Spleen (tissue), 11 donors: ENCODE measurements at regions not wholly inside any gene's neighbourhood (a gene's known extent, or its start where the extent isn't known, plus 50 kb on each side); places are given as distances from the start of the nearest gene placed in this dataset.

Experiments used
- DNase-seq: peaks from one replicate; pipeline ENCODE4 v3.0.0-alpha.2; 2020
- H3K27ac ChIP-seq, 8 donors: fragments of 200-600 bp; sonication (generic) in 7 of 8; 1 replicate in 4 of 8; 2 replicates in 4 of 8; pipeline versions ENCODE4 v1.5.0 to v1.8.0; 2016 to 2021; ENCODE audit warnings: inconsistent platforms in 4 of 8, mild to moderate bottlenecking in 4 of 8, moderate library complexity in 1 of 8
- H3K27me3 ChIP-seq, 7 donors: fragments of 200-600 bp; sonication (generic) in 6 of 7; replicated peaks in 1 of 7; 1 replicate in 4 of 7; 2 replicates in 3 of 7; pipeline versions ENCODE4 v1.5.0 to v1.8.0; 2016 to 2021; ENCODE audit warnings: inconsistent platforms in 3 of 7, mild to moderate bottlenecking in 1 of 7
- H3K36me3 ChIP-seq, 6 donors: fragments of 200-600 bp; sonication (generic) in 5 of 6; 1 replicate in 4 of 6; 2 replicates in 2 of 6; pipeline versions ENCODE4 v1.5.0 to v1.8.0; 2016 to 2021; ENCODE audit warnings: inconsistent platforms in 2 of 6
- H3K4me1 ChIP-seq, 6 donors: fragments of 200-600 bp; sonication (generic) in 5 of 6; 1 replicate in 3 of 6; 2 replicates in 3 of 6; pipeline versions ENCODE4 v1.5.0 to v1.8.0; 2016 to 2021; ENCODE audit warnings: inconsistent platforms in 3 of 6
- H3K4me3 ChIP-seq, 8 donors: fragments of 200-600 bp; sonication (generic) in 7 of 8; 1 replicate in 4 of 8; 2 replicates in 4 of 8; pipeline versions ENCODE4 v1.5.0 to v1.8.0; 2016 to 2021; ENCODE audit warnings: inconsistent platforms in 4 of 8, mild to moderate bottlenecking in 4 of 8, moderate library complexity in 2 of 8
- H3K9me3 ChIP-seq, 8 donors: fragments of 200-600 bp; sonication (generic) in 7 of 8; 1 replicate in 4 of 8; 2 replicates in 4 of 8; pipeline versions ENCODE4 v1.5.0 to v1.8.0; 2016 to 2021; ENCODE audit warnings: inconsistent platforms in 4 of 8
- POLR2A ChIP-seq, 3 donors: fragments of 450-650 bp; IDR thresholded peaks; one replicate each; pipeline ENCODE4 v1.5.1; 2017; ENCODE audit warnings: antibody characterized with exemption in 3 of 3, mild to moderate bottlenecking in 1 of 3
- POLR2AphosphoS5 ChIP-seq, 3 donors: sonication (generic); formaldehyde crosslinking; IDR thresholded peaks; one replicate each; pipeline ENCODE4 v1.5.1; 2017; ENCODE audit warnings: antibody characterized with exemption in 3 of 3
- WGBS, 5 donors: extraction: QIAGEN DNeasy Blood & Tissue Kit in 3 of 5; methylation state at CpG; one replicate each; pipeline versions ENCODE4 v1.1.5 to v1.1.7; 2013 to 2018; 5-methylcytosine and 5-hydroxymethylcytosine counted together
- intact Hi-C: fragments of 100-400 bp; cut with DNase I; formaldehyde crosslinking; loops from one replicate; pipeline ENCODE4 v1.15.0; 2023; ENCODE audit warnings: low total_unique reads
- TF ChIP-seq, protein P1 (sequence below), 11 experiments: fragments of 200-600 bp in 7 of 11; fragments of 450-650 bp in 4 of 11; sonication (generic) in 4 of 11; IDR thresholded peaks in 8 of 11; conservative IDR thresholded peaks in 3 of 11; 1 replicate in 7 of 11; 2 replicates in 4 of 11; pipeline versions ENCODE4 v1.4.0 to v1.8.0; 2016 to 2021; ENCODE audit warnings: antibody characterized with exemption in 11 of 11, inconsistent platforms in 4 of 11, mild to moderate bottlenecking in 1 of 11
- donor health status: healthy with polysubstance abuse.
- donor health status: DM: no; HTN: no; CAD: no; lungs with moderate emphysema.
- donor health status: DM: no; HTN: no; CAD: no.
- donor health status: Bipolar disorder and iron deficiency.
- donor health status: healthy.
- donor health status: DM: no; HTN: no; CAD: no.
- donor health status: DM: yes; HTN: yes; CAD: no.

- no peaks in the 10 kb centered on the region for H3K36me3 ChIP-seq
- H3K27me3 ChIP-seq = peaks cover 0 to 95% (median 13%) of the 10 kb centered on the region in 7 donors
- 92 to 94% (median 92%) methylated on average over 9 to 13 of the region's 13 CpGs for WGBS, 5 donors
- H3K9me3 ChIP-seq = no peaks in the 10 kb centered on the region
- H3K4me1 ChIP-seq = peaks cover 0 to 13% (median 0%) of the 10 kb centered on the region in 6 donors
- no peak overlapping the region for H3K4me3 ChIP-seq
- peak; percentile 41 for DNase-seq
- intact Hi-C loops = no loop called here
- TF ChIP-seq POLR2A (IDR thresholded peaks at IDR 0.05) = no peak
- TF ChIP-seq, protein P1, sequence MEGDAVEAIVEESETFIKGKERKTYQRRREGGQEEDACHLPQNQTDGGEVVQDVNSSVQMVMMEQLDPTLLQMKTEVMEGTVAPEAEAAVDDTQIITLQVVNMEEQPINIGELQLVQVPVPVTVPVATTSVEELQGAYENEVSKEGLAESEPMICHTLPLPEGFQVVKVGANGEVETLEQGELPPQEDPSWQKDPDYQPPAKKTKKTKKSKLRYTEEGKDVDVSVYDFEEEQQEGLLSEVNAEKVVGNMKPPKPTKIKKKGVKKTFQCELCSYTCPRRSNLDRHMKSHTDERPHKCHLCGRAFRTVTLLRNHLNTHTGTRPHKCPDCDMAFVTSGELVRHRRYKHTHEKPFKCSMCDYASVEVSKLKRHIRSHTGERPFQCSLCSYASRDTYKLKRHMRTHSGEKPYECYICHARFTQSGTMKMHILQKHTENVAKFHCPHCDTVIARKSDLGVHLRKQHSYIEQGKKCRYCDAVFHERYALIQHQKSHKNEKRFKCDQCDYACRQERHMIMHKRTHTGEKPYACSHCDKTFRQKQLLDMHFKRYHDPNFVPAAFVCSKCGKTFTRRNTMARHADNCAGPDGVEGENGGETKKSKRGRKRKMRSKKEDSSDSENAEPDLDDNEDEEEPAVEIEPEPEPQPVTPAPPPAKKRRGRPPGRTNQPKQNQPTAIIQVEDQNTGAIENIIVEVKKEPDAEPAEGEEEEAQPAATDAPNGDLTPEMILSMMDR (IDR thresholded peaks at IDR 0.05 in 8 of 11, conservative IDR thresholded peaks at IDR 0.05 in 3 of 11) = no peak
- no peak for TF ChIP-seq POLR2AphosphoS5 (IDR thresholded peaks at IDR 0.05)
- no peak overlapping the region for H3K27ac ChIP-seq
These were observed 55.7 kb upstream of the ASAP2 start for GRCh38 chr2:9150906-9151305.

GRCh38 chr2:9150568-9150900 is 56.1 kb upstream of the ASAP2 start:
- no peaks in the 10 kb centered on the region for H3K9me3 ChIP-seq
- TF ChIP-seq, protein P1 (IDR thresholded peaks at IDR 0.05 in 8 of 11, conservative IDR thresholded peaks at IDR 0.05 in 3 of 11) = no peak
- no peak for TF ChIP-seq POLR2A (IDR thresholded peaks at IDR 0.05)
- no peak for TF ChIP-seq POLR2AphosphoS5 (IDR thresholded peaks at IDR 0.05)
- WGBS, 5 donors = 81 to 100% (median 87%) methylated on average over 1 to 7 of the region's 7 CpGs

GRCh38 chr2:9149726-9150567 is 56.7 kb upstream of the ASAP2 start:
- Histone ChIP-seq H3K27ac (no peak overlapping the region), H3K4me1 (peaks cover 0 to 13% (median 0%) of the 10 kb centered on the region in 6 donors), H3K4me3 (no peak overlapping the region), H3K9me3 (no peaks in the 10 kb centered on the region), H3K27me3 (peaks cover 0 to 95% (median 13%) of the 10 kb centered on the region in 7 donors), H3K36me3 (no peaks in the 10 kb centered on the region)
- peak; percentile 37 for DNase-seq
- 81 to 92% (median 88%) methylated on average over 19 to 20 of the region's 20 CpGs for WGBS, 5 donors
- intact Hi-C loops = no loop called here
- TF ChIP-seq, protein P1 (IDR thresholded peaks at IDR 0.05 in 8 of 11, conservative IDR thresholded peaks at IDR 0.05 in 3 of 11) = no peak
- TF ChIP-seq POLR2AphosphoS5 (IDR thresholded peaks at IDR 0.05) = no peak
- TF ChIP-seq POLR2A (IDR thresholded peaks at IDR 0.05) = no peak

More at GRCh38 chr2:9150568-9150900, 56.1 kb upstream of the ASAP2 start:
- Histone ChIP-seq H3K27ac (no peak overlapping the region), H3K4me1 (peaks cover 0 to 13% (median 0%) of the 10 kb centered on the region in 6 donors), H3K4me3 (no peak overlapping the region), H3K27me3 (peaks cover 0 to 95% (median 13%) of the 10 kb centered on the region in 7 donors), H3K36me3 (no peaks in the 10 kb centered on the region)
- DNase-seq = peak; percentile 53
- intact Hi-C loops = no loop called here

GRCh38 chr2:9149388-9149660 is 57.3 kb upstream of the ASAP2 start:
- 75 to 87% (median 83%) methylated on average over 4 to 5 of the region's 5 CpGs for WGBS, 5 donors
- Histone ChIP-seq H3K4me3 (no peak overlapping the region), H3K4me1 (peaks cover 0 to 13% (median 0%) of the 10 kb centered on the region in 6 donors), H3K27me3 (peaks cover 0 to 91% (median 13%) of the 10 kb centered on the region in 7 donors), H3K36me3 (no peaks in the 10 kb centered on the region), H3K9me3 (no peaks in the 10 kb centered on the region), H3K27ac (no peak overlapping the region)
- TF ChIP-seq POLR2AphosphoS5 (IDR thresholded peaks at IDR 0.05) (no peak), POLR2A (IDR thresholded peaks at IDR 0.05) (no peak)
- TF ChIP-seq, protein P1 (IDR thresholded peaks at IDR 0.05 in 8 of 11, conservative IDR thresholded peaks at IDR 0.05 in 3 of 11) = no peak
- no peak for DNase-seq
- intact Hi-C loops = no loop called here
